GM18507 (cell line): ENCODE measurements at regions not wholly inside any gene's neighbourhood (a gene's known extent, or its start where the extent isn't known, plus 50 kb on each side); places are given as distances from the start of the nearest gene placed in this dataset.

Experiments
- DNase-seq: peaks from one replicate; pipeline ENCODE4 v3.0.0; 2011; ENCODE audit warnings: low read depth; ENCODE audit not compliant: insufficient read length; ENCODE audit errors: extremely low spot score
- FAIRE-seq: peaks from 2 replicates; lab custom pipeline; 2011; peaks lifted over from hg19 to GRCh38; lab: Jason Lieb, UNC

- peak; percentile 96 for FAIRE-seq
- DNase-seq = no peak
These were observed 63.9 kb upstream of the RPH3AL start for GRCh38 chr17:416293-417206.

- DNase-seq = no peak
- FAIRE-seq = no peak
These were observed 61.2 kb upstream of the RPH3AL start for GRCh38 chr17:413706-414380.

- FAIRE-seq = no peak
These were observed 60.4 kb upstream of the RPH3AL start for GRCh38 chr17:413016-413350.

GRCh38 chr17:412211-413015 is 59.8 kb upstream of the RPH3AL start:
- DNase-seq (no peak), FAIRE-seq (peak; percentile 86)

More at GRCh38 chr17:413016-413350, 60.4 kb upstream of the RPH3AL start:
- DNase-seq = no peak

- no peak for FAIRE-seq
- no peak for DNase-seq
These were observed 59.0 kb upstream of the RPH3AL start for GRCh38 chr17:411421-412120.

- FAIRE-seq = peak; percentile 54
- no peak for DNase-seq
These were observed 58.2 kb upstream of the RPH3AL start for GRCh38 chr17:410543-411401.

GRCh38 chr17:409848-410542 is 57.4 kb upstream of the RPH3AL start:
- DNase-seq = peak; percentile 83
- FAIRE-seq = peak; percentile 100

GRCh38 chr17:409308-409847 is 56.8 kb upstream of the RPH3AL start:
- FAIRE-seq = no peak
- no peak for DNase-seq

- no peak for FAIRE-seq
These were observed 52.1 kb upstream of the RPH3AL start for GRCh38 chr17:404703-405102.

More at GRCh38 chr17:404703-405102, 52.1 kb upstream of the RPH3AL start:
- no peak for DNase-seq
